Cardiac fibroblast (primary cell): ENCODE measurements at regions not wholly inside any gene's neighbourhood (a gene's known extent, or its start where the extent isn't known, plus 50 kb on each side); places are given as distances from the start of the nearest gene placed in this dataset.

Experiments used
- DNase-seq, 2 donors: peaks; one replicate each; pipeline versions ENCODE4 v3.0.0 to v3.0.0-alpha.2; 2010; ENCODE audit warnings: low read depth in 2 of 2
- H3K4me3 ChIP-seq, 2 donors: replicated peaks in 1 of 2; 1 replicate in 1 of 2; 2 replicates in 1 of 2; pipeline ENCODE4 v1.5.1; 2011; ENCODE audit warnings: low read depth in 2 of 2, low read length in 2 of 2, mild to moderate bottlenecking in 2 of 2, moderate library complexity in 1 of 2
- CTCF ChIP-seq: IDR thresholded peaks from one replicate; pipeline ENCODE4 v1.5.1; 2011; ENCODE audit warnings: low read depth, mild to moderate bottlenecking, low read length, inconsistent platforms

- no peak overlapping the region for H3K4me3 ChIP-seq
- DNase-seq = no peak
- no peak for TF ChIP-seq CTCF
Observed at GRCh38 chrX:69016293-69016941, 148.8 kb downstream of the PJA1 start.

- H3K4me3 ChIP-seq = no peak overlapping the region
- TF ChIP-seq CTCF = no peak
- DNase-seq = peak in 1 of 2 donors; percentile 29
Observed at GRCh38 chrX:69015564-69016292, 149.5 kb downstream of the PJA1 start.

GRCh38 chrX:69015156-69015555 is 150.1 kb downstream of the PJA1 start:
- TF ChIP-seq CTCF = no peak
- no peak for DNase-seq
- no peak overlapping the region for H3K4me3 ChIP-seq

GRCh38 chrX:69014200-69014599 is 151.1 kb downstream of the PJA1 start:
- peak; percentile 85 to 89 for DNase-seq
- no peak overlapping the region for H3K4me3 ChIP-seq
- TF ChIP-seq CTCF = no peak

GRCh38 chrX:69010339-69010738 is 154.9 kb downstream of the PJA1 start:
- no peak overlapping the region for H3K4me3 ChIP-seq
- no peak for TF ChIP-seq CTCF

GRCh38 chrX:69000877-69001276 is 164.4 kb downstream of the PJA1 start:
- DNase-seq = no peak

More at GRCh38 chrX:69010339-69010738, 154.9 kb downstream of the PJA1 start:
- DNase-seq = no peak

More at GRCh38 chrX:69000877-69001276, 164.4 kb downstream of the PJA1 start:
- no peak overlapping the region for H3K4me3 ChIP-seq
- no peak for TF ChIP-seq CTCF
